ENCODE measurements at regions not wholly inside any gene's neighbourhood (a gene's known extent, or its start where the extent isn't known, plus 50 kb on each side); places are given as distances from the start of the nearest gene placed in this dataset.
A peak's percentile ranks its signal among the peaks of the same experiment; 100 is the strongest.

DNA sequence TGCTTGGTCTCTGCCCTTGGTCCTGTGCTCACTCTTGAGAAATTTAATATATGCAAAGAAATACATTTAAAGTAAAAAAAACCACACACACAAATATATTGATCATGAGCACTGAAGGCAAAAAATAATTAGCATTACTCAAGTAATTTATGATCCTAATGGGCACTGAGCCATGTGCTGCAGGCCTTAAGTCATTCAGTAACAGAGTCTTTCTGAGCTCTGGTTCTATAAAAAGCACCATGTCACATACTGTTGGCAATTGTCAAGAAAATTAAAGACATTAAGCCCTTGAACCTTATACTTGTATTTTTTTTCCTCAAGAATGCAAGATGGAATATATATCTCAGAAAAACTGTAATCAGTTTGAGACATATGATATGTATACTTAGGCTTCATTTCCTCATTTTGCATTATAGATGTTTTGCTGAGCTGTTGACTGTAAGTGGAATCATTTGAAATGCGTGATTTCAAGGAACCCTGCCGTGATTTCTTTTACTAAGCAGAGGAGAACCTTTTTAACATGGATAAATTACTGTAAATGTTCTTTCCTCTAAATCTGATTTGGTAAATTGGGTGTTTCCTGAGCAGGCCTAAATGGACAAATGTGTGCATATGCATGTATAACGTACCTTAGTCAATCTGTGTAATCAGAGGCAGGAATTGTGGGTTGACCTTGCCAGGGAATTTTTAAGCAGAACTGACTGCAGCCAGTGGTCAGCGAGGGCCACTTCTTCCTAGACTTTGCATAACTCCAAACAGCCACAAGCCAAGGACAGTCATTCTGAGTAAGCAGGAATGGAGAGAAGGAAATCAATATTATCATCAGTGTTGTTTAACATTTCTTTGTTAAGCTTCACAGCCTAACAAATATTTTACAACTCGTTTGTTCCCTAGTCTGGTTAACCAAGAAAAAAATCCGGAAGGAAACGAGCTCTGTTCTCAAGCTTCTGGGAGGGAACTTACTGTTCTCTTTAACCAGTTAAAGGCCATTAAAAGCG is 191.5 kb upstream of the ATP5MC3 start:
- peak; percentile 59 for DNase-seq
- CTCF ChIA-PET: interaction anchor here (0.6 to 1.2 kb wide), 3 partner anchors 11 to 92 kb away, joined by 3 to 6 read pairs (median 4); no protein-coding TSS in a partner anchor
- TF ChIP-seq, protein P1, sequence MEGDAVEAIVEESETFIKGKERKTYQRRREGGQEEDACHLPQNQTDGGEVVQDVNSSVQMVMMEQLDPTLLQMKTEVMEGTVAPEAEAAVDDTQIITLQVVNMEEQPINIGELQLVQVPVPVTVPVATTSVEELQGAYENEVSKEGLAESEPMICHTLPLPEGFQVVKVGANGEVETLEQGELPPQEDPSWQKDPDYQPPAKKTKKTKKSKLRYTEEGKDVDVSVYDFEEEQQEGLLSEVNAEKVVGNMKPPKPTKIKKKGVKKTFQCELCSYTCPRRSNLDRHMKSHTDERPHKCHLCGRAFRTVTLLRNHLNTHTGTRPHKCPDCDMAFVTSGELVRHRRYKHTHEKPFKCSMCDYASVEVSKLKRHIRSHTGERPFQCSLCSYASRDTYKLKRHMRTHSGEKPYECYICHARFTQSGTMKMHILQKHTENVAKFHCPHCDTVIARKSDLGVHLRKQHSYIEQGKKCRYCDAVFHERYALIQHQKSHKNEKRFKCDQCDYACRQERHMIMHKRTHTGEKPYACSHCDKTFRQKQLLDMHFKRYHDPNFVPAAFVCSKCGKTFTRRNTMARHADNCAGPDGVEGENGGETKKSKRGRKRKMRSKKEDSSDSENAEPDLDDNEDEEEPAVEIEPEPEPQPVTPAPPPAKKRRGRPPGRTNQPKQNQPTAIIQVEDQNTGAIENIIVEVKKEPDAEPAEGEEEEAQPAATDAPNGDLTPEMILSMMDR (IDR thresholded peaks at IDR 0.05; ENCODE audit: unreplicated experiment): no peak

DNA sequence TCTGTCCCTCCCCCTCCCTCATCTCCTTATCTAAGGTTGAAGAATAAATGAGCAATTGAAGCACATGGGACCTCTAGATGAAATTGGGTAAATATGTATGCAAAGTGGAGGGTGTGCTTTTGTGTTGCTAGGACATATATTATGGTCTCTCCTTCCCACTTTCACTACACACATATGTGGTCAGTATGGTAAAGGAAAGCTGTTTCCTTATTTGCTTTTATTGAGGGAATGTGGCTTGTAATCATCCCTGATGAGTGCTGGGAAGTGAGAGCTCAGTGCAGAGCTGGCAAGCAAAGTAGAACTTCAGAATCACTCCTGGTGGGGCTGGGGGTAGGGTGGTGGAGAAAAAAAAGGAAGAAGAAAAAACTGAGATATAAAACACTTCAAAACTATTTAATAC is 189.9 kb upstream of the ATP5MC3 start:
- intact Hi-C loops (cut with micrococcal nuclease; ENCODE audit: unreplicated experiment): loop anchor here (5.0 kb wide), 1 partner anchor 46 kb away; no protein-coding TSS in a partner anchor
- no TSS peak for BruUV-seq (replicated peaks)
- TF ChIP-seq, protein P1 (IDR thresholded peaks at IDR 0.05; ENCODE audit: unreplicated experiment): no peak
- peaks cover 29% of the 10 kb centered on the region for H3K4me1 Mint-ChIP-seq (ENCODE audit: low read depth, unreplicated experiment)
- H3K4me3 Mint-ChIP-seq (ENCODE audit: low read depth, unreplicated experiment): no peak overlapping the region
- DNase-seq: no peak
- H3K27ac Mint-ChIP-seq (ENCODE audit: unreplicated experiment): peak overlapping the region; percentile 71
- H3K9me3 Mint-ChIP-seq (ENCODE audit: low read depth, unreplicated experiment): no peaks in the 10 kb centered on the region
- no peaks in the 10 kb centered on the region for H3K36me3 Mint-ChIP-seq (ENCODE audit: insufficient read depth, unreplicated experiment)
- CTCF ChIA-PET: interaction anchor here (0.6 to 1.0 kb wide), 2 partner anchors 28 to 725 kb away, joined by 3 to 4 read pairs; no protein-coding TSS in a partner anchor
- no peaks in the 10 kb centered on the region for H3K27me3 Mint-ChIP-seq (ENCODE audit: unreplicated experiment)

More for the DNA sequence above, 191.5 kb upstream of the ATP5MC3 start:
- Mint-ChIP-seq H3K9me3 (ENCODE audit: low read depth, unreplicated experiment) (no peaks in the 10 kb centered on the region), H3K27me3 (ENCODE audit: unreplicated experiment) (no peaks in the 10 kb centered on the region), H3K4me1 (ENCODE audit: low read depth, unreplicated experiment) (peaks cover 29% of the 10 kb centered on the region), H3K27ac (ENCODE audit: unreplicated experiment) (peak overlapping the region; percentile 82), H3K4me3 (ENCODE audit: low read depth, unreplicated experiment) (peak overlapping the region; percentile 12), H3K36me3 (ENCODE audit: insufficient read depth, unreplicated experiment) (no peaks in the 10 kb centered on the region)
- intact Hi-C loops (cut with micrococcal nuclease; ENCODE audit: unreplicated experiment): loop anchor here (5.0 kb wide), 1 partner anchor 44 kb away; no protein-coding TSS in a partner anchor
- no TSS peak for BruUV-seq (replicated peaks)

DNA sequence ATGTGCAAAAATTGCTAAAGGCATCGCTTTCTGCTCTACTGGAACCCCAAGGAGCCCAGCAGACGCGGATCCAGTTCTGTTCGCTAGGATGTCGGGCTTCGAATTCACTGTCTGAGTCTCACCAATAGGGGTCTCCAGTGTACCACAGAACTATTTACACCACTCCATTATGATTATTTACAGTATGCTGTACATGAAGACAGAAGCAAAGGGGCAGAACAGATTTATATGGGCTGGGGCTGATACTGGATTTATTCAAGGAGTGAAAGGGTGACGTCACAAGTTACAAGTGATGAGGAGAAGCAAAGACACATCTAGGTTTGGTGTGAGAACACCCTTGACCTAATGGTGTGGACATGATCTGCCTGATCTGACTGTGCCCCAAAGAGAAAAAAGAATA is 185.3 kb upstream of the ATP5MC3 start:
- no peaks in the 10 kb centered on the region for H3K36me3 Mint-ChIP-seq (ENCODE audit: insufficient read depth, unreplicated experiment)
- DNase-seq: peak; percentile 62
- no peak overlapping the region for H3K4me3 Mint-ChIP-seq (ENCODE audit: low read depth, unreplicated experiment)
- no peaks in the 10 kb centered on the region for H3K9me3 Mint-ChIP-seq (ENCODE audit: low read depth, unreplicated experiment)
- CTCF ChIA-PET: no interaction called here
- TF ChIP-seq, protein P1 (IDR thresholded peaks at IDR 0.05; ENCODE audit: unreplicated experiment): peak; percentile 82
- H3K27me3 Mint-ChIP-seq (ENCODE audit: unreplicated experiment): no peaks in the 10 kb centered on the region
- H3K27ac Mint-ChIP-seq (ENCODE audit: unreplicated experiment): no peak overlapping the region
- intact Hi-C loops (cut with micrococcal nuclease; ENCODE audit: unreplicated experiment): loop anchor here (2.0 to 5.0 kb wide), 3 partner anchors 320 to 730 kb away; no protein-coding TSS in a partner anchor
- peaks cover 9% of the 10 kb centered on the region for H3K4me1 Mint-ChIP-seq (ENCODE audit: low read depth, unreplicated experiment)
- BruUV-seq (replicated peaks): no TSS peak

DNA sequence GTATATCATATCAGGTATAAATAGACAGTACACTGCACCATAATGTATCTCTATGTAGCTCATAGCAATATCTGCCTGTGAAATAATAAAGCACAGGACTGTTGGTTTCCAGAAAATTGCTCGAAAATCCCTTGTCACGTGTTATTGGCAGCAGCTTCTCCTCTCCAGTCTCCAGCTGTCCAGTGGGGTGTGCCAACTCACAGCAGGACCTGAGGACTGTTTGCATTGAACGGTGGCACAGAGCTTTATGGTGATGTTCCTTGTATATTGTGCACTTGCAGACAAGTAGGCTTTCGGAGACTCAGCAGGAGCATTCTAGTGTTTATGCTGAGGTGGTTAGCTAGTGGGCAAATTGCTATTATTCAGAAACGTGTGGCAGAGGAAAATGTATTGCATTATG is 182.2 kb upstream of the ATP5MC3 start:
- Mint-ChIP-seq H3K9me3 (ENCODE audit: low read depth, unreplicated experiment) (no peaks in the 10 kb centered on the region), H3K4me1 (ENCODE audit: low read depth, unreplicated experiment) (no peaks in the 10 kb centered on the region), H3K36me3 (ENCODE audit: insufficient read depth, unreplicated experiment) (no peaks in the 10 kb centered on the region), H3K4me3 (ENCODE audit: low read depth, unreplicated experiment) (no peak overlapping the region), H3K27ac (ENCODE audit: unreplicated experiment) (no peak overlapping the region), H3K27me3 (ENCODE audit: unreplicated experiment) (no peaks in the 10 kb centered on the region)
- no TSS peak for BruUV-seq (replicated peaks)
- TF ChIP-seq, protein P1 (IDR thresholded peaks at IDR 0.05; ENCODE audit: unreplicated experiment): no peak
- intact Hi-C loops (cut with micrococcal nuclease; ENCODE audit: unreplicated experiment): no loop called here
- no peak for DNase-seq
- CTCF ChIA-PET: no interaction called here
